ENCODE measurements at regions not wholly inside any gene's neighbourhood (a gene's known extent, or its start where the extent isn't known, plus 50 kb on each side); places are given as distances from the start of the nearest gene placed in this dataset.

- no peak overlapping the region for H3K4me3 ChIP-seq (ENCODE audit: low read depth, low read length)
- peak; percentile 32 for DNase-seq (ENCODE audit: low read depth)
- no peak for TF ChIP-seq CTCF (conservative IDR thresholded peaks at IDR 0.05; ENCODE audit: low read depth, low read length)
Observed at GRCh38 chr12:97899956-97900355, 437.4 kb downstream of the RMST start.

DNA sequence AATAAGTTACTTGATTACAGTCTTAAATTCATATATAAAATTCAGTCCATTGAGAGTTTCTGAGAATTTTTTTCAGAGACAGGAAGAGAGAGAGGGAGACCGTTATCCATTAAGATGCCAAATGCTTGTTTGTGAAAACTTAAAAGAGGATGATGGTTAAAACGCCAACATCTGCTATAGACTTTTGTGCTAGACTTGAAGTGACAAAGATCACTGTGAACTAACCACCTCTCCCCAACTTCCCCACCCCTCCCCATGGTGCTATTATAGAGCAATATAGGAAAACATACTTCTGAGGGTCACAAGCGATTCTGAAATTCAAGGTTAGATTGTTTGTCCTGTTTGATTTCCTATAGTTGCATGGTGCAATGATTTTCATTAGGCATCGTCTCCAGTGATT is 440.8 kb downstream of the RMST start:
- H3K4me3 ChIP-seq (ENCODE audit: low read depth, low read length): no peak overlapping the region
- no peak for DNase-seq (ENCODE audit: low read depth)
- no peak for TF ChIP-seq CTCF (conservative IDR thresholded peaks at IDR 0.05; ENCODE audit: low read depth, low read length)

DNA sequence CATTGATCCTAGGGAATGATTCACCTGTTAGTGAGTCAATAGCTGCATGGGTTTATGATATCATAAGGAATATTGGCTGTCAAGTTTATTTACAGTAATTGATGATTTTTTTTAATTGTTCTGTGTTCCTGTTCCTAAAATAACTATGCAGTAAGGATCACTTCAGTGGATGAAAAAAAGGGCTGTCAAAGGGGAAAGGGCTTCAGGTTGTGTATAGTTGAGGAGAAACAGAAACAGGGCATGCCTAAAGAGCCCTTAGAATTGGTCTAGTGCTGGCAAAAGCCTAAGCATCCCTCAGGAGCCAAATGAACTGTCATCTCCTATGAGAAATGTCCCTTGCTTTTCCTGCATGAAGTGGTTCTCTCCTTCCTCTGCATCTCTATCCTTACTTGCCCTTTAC is 444.9 kb downstream of the RMST start:
- no peak overlapping the region for H3K4me3 ChIP-seq (ENCODE audit: low read depth, low read length)
- no peak for TF ChIP-seq CTCF (conservative IDR thresholded peaks at IDR 0.05; ENCODE audit: low read depth, low read length)
- no peak for DNase-seq (ENCODE audit: low read depth)

- no peak for DNase-seq (ENCODE audit: low read depth)
- H3K4me3 ChIP-seq (ENCODE audit: low read depth, low read length): no peak overlapping the region
- TF ChIP-seq CTCF (conservative IDR thresholded peaks at IDR 0.05; ENCODE audit: low read depth, low read length): no peak
Observed at GRCh38 chr12:97910559-97910958, 448.0 kb downstream of the RMST start.

GRCh38 chr12:97912943-97913342 is 450.3 kb downstream of the RMST start:
- H3K4me3 ChIP-seq (ENCODE audit: low read depth, low read length): no peak overlapping the region
- no peak for TF ChIP-seq CTCF (conservative IDR thresholded peaks at IDR 0.05; ENCODE audit: low read depth, low read length)
- DNase-seq (ENCODE audit: low read depth): peak; percentile 25

GRCh38 chr12:97921979-97922722 is 459.5 kb downstream of the RMST start:
- TF ChIP-seq CTCF (conservative IDR thresholded peaks at IDR 0.05; ENCODE audit: low read depth, low read length): no peak
- peak; percentile 84 for DNase-seq (ENCODE audit: low read depth)

GRCh38 chr12:97923546-97923945 is 460.9 kb downstream of the RMST start:
- no peak for TF ChIP-seq CTCF (conservative IDR thresholded peaks at IDR 0.05; ENCODE audit: low read depth, low read length)
- no peak overlapping the region for H3K4me3 ChIP-seq (ENCODE audit: low read depth, low read length)
- DNase-seq (ENCODE audit: low read depth): no peak

More at GRCh38 chr12:97921979-97922722, 459.5 kb downstream of the RMST start:
- no peak overlapping the region for H3K4me3 ChIP-seq (ENCODE audit: low read depth, low read length)

Measured in epithelial cell of proximal tubule (primary cell).